ENCODE measurements at regions not wholly inside any gene's neighbourhood (a gene's known extent, or its start where the extent isn't known, plus 50 kb on each side); places are given as distances from the start of the nearest gene placed in this dataset.

DNA sequence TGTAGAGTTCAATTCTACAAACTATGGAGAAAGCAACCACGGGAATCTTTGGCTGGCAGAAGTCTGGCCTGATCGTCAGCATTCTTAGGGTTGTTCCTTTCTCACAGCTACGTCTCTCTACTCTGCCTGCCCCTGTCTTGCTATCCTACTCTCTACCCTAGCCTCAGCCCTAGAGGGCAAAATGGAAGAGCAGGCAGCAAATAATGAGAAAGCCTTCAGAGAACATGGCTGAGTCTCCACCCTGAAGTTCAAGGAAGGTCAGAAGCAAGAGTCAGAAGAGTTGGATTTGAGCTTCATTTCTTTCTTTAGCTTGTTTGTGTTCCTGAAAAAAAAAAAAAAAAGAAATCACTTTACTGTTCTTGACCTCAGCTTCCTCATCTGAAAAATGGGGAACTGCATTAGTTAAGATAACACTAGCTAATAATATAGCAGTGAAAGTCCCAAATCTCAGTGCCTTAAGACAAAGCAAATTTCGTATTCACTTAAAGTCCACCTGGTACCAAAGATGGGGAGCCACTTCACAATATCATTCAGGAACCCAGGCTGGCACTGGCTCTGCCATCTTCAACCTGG lies 50.2 kb upstream of the CCND2 start:
- no peak for DNase-seq (ENCODE audit: low read depth)

DNA sequence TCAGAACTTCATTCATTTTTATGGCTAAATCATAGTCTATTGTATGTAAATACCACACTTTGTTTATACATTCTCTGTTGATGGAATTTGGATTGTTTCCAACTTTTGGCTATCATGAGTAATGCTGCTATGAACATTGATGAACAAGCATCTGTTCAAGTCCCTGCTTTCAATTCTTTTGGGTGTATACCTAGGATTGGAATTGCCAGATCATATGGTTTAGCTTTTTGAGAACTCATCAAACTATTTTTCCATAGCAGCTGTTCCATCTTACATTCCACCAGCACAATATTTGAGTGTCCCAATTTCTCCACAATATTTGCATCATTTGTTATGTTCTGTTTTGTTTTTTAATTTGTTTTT lies 52.3 kb upstream of the CCND2 start:
- DNase-seq (ENCODE audit: low read depth) = no peak

DNA sequence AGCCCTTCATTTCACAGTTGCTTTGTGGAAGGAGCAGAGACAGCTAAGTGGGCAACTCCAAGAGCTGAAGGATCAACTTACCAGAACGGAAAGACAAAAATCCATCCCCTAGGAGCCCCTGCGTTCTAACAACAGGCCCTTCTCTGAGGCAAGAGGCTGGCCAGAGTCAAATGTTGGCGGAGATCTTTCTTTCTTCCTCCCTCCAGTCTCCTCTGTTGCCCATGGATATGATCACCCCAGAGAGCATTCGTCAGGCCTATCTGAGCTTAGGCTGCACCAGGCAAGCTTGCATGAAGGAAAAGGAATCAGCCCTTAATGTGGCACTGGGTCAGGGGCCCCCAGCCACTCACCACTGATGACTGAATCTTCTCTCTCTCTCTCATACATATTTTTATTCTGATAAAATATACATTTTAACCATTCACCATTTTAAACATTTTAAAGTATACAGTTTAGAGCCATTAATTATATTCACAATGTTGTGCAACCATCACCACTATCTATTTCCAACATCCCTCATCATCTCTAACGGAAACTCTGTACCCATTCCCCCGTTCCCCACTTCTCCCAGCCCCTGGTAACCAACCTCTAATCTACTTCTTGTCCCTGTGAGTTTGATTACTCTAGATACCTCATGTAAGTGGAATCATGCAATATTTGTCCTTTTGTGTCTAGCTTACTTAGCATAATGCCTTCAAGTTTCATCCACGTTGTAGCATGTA lies 52.9 kb upstream of the CCND2 start:
- DNase-seq (ENCODE audit: low read depth) = no peak

DNA sequence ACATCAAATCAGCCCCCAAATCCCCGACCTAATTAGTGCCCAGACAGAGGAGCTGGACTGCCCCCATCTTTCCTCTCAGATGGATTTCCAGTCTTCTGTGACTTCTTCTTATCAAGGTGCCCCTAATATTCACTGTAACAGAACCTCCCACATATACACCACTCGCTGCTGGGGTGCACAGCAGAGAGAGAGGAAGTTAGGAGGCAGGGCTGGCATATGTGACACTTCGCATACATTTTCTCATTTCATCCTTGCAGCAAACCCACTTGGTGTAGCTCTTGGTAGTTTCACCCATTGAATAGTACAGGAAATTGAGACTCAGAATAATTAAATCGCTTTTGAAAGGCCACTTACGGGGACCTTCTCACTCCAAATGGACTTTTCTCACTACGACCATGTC lies 56.5 kb upstream of the CCND2 start:
- DNase-seq (ENCODE audit: low read depth) = no peak

DNA sequence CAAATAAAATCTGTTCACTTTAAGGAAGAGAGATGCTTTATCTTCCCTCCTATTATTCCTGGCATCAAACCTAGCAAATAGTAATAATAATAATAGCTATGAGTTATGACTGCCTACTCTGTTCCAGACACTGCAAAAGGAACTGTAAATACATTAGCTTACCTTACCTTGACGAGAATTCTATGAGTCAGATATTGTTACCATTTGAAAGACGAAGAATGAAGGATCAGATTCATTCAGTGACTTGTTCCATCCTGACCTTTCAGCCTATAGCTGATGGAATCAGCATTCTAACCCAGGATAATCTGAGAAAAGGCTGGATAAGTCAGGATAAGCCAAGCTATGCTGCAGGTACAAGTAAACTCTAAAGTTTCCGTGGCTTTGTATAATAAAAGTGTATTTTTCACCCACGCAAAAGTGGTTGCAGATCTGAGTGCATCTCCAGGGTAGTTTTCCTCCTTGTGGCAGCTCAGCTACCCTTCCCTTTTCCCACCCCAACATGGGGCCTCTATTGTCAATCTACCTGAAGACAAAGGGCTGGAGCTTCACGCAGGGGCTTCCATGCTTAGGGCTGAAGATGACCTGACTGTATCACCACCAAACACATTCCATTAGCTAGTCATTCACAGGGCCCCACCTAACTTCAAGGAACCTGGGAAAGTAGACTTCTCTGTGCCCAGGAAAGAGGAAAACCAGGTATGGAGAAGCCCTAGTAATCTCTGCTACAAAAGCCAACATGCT lies 57.2 kb upstream of the CCND2 start:
- no peak for DNase-seq (ENCODE audit: low read depth)

DNA sequence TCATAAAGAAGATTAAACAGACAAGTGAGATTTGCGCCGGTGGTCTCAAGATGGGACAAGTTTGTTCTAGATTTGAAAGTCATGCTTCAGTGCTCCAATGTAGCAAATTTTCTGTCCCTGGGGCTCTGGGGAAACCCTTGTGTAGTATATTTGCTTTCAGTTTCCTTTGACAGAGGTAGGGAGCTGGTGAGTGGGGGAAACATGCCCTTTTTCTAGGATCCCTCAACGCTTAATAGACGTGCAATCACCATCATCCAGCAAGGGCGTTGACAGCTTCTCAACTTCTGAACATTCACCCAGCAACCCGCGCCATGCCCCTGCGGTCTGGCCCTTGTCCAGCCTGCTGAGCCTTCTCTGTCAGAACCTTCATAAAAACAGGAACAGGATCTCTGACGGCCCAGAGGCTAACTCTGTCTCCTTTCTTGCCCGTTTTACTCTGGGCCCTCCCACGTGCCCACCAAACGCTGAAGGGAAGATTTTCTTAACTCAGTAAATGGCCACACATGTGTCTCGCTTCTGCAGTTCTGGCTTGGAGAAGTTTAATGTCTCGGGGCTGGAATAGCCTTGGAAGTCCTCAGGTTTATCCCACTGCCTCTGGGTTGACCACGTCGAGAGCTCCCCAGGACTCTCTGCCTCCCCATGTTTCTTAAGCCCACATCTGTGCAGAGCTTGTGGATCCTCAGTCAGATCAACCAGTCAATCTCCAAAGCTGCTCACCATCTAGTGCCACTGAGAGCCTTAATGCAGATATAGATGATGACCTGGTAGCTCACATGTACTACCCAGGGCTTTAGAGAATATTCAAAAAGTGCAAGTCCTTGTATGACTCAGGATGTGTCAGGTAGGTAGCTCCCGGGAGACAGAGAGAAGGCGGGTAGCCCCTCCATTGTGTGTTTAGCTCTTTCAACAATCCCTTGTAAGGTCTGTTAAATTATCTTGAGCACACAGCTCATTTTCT lies 58.1 kb upstream of the CCND2 start:
- no peak for DNase-seq (ENCODE audit: low read depth)

GRCh38 chr12:4214877-4215228 lies 58.7 kb upstream of the CCND2 start:
- no peak for DNase-seq (ENCODE audit: low read depth)

DNA sequence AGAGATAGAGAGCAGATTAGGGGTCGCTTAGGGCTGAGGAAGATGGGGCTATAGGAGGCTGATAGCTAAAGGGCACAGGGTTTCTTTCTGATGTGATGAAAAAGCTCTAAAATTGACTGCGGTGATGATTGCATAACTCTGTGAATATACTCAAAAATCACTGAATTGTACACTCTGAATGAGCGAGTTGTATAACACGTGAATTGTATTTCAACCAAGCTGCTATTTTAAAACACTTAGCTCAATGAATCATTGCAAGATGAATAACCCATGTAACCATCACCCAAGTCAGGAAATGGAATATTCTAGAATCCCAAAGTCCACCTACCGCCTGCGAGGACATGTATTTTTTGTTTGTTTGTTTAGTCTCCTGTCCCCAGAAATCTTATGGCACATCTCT lies 60.1 kb upstream of the CCND2 start:
- DNase-seq (ENCODE audit: low read depth) = no peak

- DNase-seq (ENCODE audit: low read depth) = no peak
Observed at GRCh38 chr12:4212845-4213244, 60.7 kb upstream of the CCND2 start.

- no peak for DNase-seq (ENCODE audit: low read depth)
Observed at GRCh38 chr12:4211372-4211771, 62.2 kb upstream of the CCND2 start.

DNA sequence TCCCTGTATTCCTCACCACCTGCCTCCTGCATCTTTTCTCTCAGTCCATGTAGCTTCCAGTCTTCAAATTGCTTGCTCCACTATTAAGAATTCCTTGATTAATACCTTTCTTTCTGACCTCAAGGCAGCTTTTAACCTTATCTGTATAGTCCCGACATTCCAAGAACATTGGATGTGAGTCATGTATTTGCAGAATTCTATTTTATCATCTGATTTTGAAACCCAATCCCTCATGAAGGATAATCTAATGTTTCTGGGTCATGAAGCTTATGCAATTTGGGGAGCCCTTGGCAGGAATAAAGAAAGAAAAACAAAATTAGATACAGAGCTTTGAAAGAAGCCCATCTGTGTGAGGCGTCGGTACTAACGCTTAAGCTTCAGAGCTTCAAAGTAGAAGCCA lies 63.4 kb upstream of the CCND2 start:
- DNase-seq (ENCODE audit: low read depth) = no peak

DNA sequence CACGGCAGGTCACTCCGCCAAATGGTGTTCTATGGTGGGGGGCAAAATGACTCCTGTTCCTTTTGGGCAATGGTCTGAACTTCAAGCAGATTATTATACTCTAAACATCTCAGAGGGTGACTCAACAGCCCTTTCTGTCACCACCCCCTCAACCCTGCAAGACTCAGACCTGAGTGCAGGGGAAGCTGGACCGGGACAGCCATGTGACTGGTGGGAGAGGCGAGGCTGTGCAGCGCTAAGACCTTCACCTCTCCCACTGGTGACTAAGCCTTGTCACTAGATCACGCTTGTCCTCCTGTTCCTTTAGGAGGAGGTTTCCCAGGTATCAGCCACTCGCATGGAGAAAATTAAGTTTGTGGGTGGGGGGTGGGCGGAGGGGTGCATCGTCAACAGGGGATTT lies 67.1 kb upstream of the CCND2 start:
- DNase-seq (ENCODE audit: low read depth) = no peak

DNA sequence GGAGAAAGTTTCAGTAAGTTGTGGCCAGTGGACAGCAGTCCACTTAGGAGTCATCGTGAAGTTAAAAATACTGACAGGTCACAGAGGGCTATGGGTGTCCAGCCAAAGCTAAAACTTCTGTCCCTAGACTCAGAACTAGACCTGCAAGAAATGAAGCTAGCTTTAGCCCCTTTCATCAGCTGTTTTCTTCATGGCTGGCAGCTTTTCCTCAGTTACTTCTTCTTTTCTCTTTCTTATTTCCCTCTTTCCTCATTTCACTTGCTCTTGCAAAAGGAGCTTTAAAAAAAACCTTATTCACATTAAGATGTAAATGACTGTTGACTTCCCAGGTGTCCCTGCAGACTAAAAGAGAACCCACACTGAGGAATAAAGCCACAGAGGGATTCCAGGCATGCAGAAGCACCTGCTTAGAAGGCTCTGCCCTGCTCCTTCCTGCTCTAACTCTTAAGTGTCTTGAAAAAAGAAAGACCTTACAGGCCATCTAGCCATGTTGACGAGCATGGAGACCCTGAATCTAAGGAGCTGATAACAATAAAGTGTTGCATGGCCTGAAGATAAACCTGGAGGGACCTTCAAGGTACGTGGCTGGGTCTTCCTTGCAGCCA lies 69.7 kb upstream of the CCND2 start:
- DNase-seq (ENCODE audit: low read depth) = no peak

GRCh38 chr12:4202918-4203317 lies 70.6 kb upstream of the CCND2 start:
- no peak for DNase-seq (ENCODE audit: low read depth)

DNA sequence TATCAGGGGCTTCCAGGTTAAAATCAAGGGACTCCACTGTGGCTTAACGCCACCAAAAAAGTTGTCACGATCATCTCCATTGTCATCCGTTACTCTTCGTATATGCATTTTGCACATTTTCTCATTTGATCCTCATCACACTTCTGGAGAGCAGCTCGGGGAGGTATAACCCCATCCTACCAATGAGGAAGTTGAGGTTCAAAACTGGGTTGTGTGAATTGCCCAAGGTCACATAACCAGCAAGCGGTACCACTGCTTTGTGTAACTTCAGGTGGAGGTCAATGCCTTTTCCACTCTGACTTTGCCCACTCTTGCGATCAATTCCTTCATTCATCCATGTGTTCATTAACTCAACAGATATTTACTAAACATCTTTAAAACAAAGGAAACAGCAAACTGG lies 71.1 kb upstream of the CCND2 start:
- no peak for DNase-seq (ENCODE audit: low read depth)

GRCh38 chr12:4201333-4202100 lies 72.0 kb upstream of the CCND2 start:
- no peak for DNase-seq (ENCODE audit: low read depth)

DNA sequence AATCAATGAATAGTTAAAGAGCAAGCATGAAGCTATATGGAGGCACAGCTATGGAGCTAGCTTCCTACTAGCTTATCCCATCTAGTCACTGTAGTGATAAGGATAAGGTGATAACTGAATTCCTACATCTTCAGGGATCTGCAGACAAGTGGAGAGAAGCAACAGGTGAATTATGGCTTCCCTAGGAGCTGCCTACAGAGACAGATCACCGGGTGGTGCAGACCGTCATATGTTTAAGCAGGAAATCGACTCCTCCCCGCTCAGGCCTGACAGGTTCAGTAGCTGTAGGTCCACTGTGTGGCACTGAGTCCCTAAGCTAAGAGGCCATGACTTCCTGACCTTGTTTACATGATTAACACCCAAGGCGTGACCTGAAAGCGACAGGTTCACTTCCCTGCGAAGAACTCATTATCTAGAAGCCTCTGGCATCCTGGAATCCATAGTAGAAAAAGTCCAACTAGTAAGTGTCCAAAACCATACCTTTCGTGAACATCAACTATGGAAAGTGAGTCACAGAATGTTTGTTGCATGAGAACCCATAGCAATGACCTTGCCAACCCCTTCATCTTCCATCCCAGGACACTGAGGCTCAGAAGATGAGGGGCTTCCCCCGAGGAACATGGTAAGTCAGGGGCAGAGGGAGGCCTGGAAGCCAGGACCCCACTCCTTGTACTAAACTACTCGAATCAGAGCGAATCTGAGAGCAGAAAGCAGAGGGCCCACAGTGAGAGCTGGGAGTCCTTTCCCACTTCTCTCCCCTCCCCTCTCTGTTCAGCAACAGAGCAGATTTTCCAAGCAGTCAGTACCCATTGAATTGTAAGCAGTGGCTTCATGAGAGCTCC lies 75.4 kb upstream of the CCND2 start:
- no peak for DNase-seq (ENCODE audit: low read depth)

GRCh38 chr12:4196805-4197420 lies 76.6 kb upstream of the CCND2 start:
- no peak for DNase-seq (ENCODE audit: low read depth)

GRCh38 chr12:4194668-4195067 lies 78.9 kb upstream of the CCND2 start:
- no peak for DNase-seq (ENCODE audit: low read depth)

GRCh38 chr12:4193821-4194220 lies 79.7 kb upstream of the CCND2 start:
- DNase-seq (ENCODE audit: low read depth) = no peak
